ENCODE measurements at regions not wholly inside any gene's neighbourhood (a gene's known extent, or its start where the extent isn't known, plus 50 kb on each side); places are given as distances from the start of the nearest gene placed in this dataset.

DNA sequence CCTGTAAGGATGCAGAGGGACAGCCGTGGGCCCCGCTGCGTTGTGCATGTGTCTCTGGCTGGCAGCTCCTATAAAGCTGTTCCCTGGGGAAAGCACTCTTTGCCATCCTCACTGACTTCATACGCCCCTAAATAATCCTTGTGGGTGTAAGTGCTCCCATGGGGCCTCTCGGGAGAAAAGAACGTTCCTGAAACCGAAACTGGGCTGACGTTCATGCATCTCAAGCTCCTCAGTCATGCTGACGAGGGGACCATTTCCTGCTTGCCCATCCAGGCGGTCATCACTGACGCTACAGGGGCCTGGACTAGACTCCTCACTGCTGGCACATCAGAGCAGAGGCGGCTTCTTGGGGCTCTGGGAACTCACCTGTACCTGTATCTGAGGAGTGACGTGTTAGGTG is 73.1 kb upstream of the USP24 start:
- TF ChIP-seq, protein P1, sequence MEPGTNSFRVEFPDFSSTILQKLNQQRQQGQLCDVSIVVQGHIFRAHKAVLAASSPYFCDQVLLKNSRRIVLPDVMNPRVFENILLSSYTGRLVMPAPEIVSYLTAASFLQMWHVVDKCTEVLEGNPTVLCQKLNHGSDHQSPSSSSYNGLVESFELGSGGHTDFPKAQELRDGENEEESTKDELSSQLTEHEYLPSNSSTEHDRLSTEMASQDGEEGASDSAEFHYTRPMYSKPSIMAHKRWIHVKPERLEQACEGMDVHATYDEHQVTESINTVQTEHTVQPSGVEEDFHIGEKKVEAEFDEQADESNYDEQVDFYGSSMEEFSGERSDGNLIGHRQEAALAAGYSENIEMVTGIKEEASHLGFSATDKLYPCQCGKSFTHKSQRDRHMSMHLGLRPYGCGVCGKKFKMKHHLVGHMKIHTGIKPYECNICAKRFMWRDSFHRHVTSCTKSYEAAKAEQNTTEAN (CRISPR knock-in tag; IDR thresholded peaks at IDR 0.05) = no peak
- no peak for TF ChIP-seq SMAD3 (CRISPR knock-in tag; IDR thresholded peaks at IDR 0.05; ENCODE audit: borderline replicate concordance)
